HEK293 (cell line): ENCODE measurements at regions not wholly inside any gene's neighbourhood (a gene's known extent, or its start where the extent isn't known, plus 50 kb on each side); places are given as distances from the start of the nearest gene placed in this dataset.

ENCODE experiments used
- BCL11A ChIP-seq: fragments of 450-650 bp; formaldehyde crosslinking; IDR thresholded peaks from 2 replicates; pipeline ENCODE4 v1.5.1; 2016; ENCODE audit warnings: low read depth, missing biosample characterization, missing genetic modification characterization
- CTCF ChIP-seq: fragments of 450-650 bp; formaldehyde crosslinking; IDR thresholded peaks from 2 replicates; pipeline ENCODE4 v1.5.1; 2016; ENCODE audit warnings: missing biosample characterization, missing genetic modification characterization
- GLI2 ChIP-seq: fragments of 450-650 bp; formaldehyde crosslinking; IDR thresholded peaks from 2 replicates; pipeline ENCODE4; 2017; ENCODE audit warnings: missing biosample characterization, missing genetic modification characterization, low read depth, borderline replicate concordance
- ZNF18 ChIP-seq: fragments of 450-650 bp; formaldehyde crosslinking; IDR thresholded peaks from 2 replicates; pipeline ENCODE4 v1.5.1; 2016; ENCODE audit warnings: missing biosample characterization, missing genetic modification characterization
- ZNF24 ChIP-seq: fragments of 450-650 bp; formaldehyde crosslinking; IDR thresholded peaks from 2 replicates; pipeline ENCODE4 v1.5.1; 2016; ENCODE audit warnings: missing biosample characterization, missing genetic modification characterization
- ZNF335 ChIP-seq: fragments of 450-650 bp; formaldehyde crosslinking; conservative IDR thresholded peaks from 2 replicates; pipeline ENCODE4 v1.5.1; 2016; ENCODE audit warnings: missing biosample characterization, missing genetic modification characterization
- ZNF473 ChIP-seq: fragments of 450-650 bp; formaldehyde crosslinking; IDR thresholded peaks from 2 replicates; pipeline ENCODE4 v1.5.1; 2017; ENCODE audit warnings: missing biosample characterization, missing genetic modification characterization
- ZNF518A ChIP-seq: fragments of 450-650 bp; formaldehyde crosslinking; conservative IDR thresholded peaks from 2 replicates; pipeline ENCODE4 v1.5.1; 2016; ENCODE audit warnings: low read depth, missing biosample characterization, missing genetic modification characterization
- ZNF785 ChIP-seq: fragments of 450-650 bp; formaldehyde crosslinking; IDR thresholded peaks from 2 replicates; pipeline ENCODE4 v1.5.1; 2016; ENCODE audit warnings: missing biosample characterization, missing genetic modification characterization
- TF ChIP-seq, protein P1 (sequence below): fragments of 450-650 bp; formaldehyde crosslinking; IDR thresholded peaks from 2 replicates; pipeline ENCODE4 v1.5.1; 2016; ENCODE audit warnings: missing biosample characterization, missing genetic modification characterization

GRCh38 chr3:43790060-43790459 lies 99.3 kb downstream of the ABHD5 start:
- TF ChIP-seq BCL11A (tag by site-specific recombination) (no peak), CTCF (tag by site-specific recombination) (no peak), GLI2 (no peak), ZNF518A (tag by site-specific recombination) (no peak), ZNF785 (no peak), ZNF18 (tag by site-specific recombination) (no peak), ZNF473 (tag by site-specific recombination) (no peak), ZNF335 (tag by site-specific recombination) (no peak), ZNF24 (no peak)
- TF ChIP-seq, protein P1, sequence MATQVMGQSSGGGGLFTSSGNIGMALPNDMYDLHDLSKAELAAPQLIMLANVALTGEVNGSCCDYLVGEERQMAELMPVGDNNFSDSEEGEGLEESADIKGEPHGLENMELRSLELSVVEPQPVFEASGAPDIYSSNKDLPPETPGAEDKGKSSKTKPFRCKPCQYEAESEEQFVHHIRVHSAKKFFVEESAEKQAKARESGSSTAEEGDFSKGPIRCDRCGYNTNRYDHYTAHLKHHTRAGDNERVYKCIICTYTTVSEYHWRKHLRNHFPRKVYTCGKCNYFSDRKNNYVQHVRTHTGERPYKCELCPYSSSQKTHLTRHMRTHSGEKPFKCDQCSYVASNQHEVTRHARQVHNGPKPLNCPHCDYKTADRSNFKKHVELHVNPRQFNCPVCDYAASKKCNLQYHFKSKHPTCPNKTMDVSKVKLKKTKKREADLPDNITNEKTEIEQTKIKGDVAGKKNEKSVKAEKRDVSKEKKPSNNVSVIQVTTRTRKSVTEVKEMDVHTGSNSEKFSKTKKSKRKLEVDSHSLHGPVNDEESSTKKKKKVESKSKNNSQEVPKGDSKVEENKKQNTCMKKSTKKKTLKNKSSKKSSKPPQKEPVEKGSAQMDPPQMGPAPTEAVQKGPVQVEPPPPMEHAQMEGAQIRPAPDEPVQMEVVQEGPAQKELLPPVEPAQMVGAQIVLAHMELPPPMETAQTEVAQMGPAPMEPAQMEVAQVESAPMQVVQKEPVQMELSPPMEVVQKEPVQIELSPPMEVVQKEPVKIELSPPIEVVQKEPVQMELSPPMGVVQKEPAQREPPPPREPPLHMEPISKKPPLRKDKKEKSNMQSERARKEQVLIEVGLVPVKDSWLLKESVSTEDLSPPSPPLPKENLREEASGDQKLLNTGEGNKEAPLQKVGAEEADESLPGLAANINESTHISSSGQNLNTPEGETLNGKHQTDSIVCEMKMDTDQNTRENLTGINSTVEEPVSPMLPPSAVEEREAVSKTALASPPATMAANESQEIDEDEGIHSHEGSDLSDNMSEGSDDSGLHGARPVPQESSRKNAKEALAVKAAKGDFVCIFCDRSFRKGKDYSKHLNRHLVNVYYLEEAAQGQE (tag by site-specific recombination): no peak
